RKO (cell line): ENCODE measurements at regions not wholly inside any gene's neighbourhood (a gene's known extent, or its start where the extent isn't known, plus 50 kb on each side); places are given as distances from the start of the nearest gene placed in this dataset.
A peak's percentile ranks its signal among the peaks of the same experiment; 100 is the strongest.
"Not testable (repeated sequence)": the region's sequence is repeated elsewhere in the genome, so short reads cannot be mapped to it uniquely, and the experiment has no call there.

ENCODE experiments used
- DNase-seq: peaks from one replicate; pipeline ENCODE4 v3.0.0-alpha.2; 2016; ENCODE audit warnings: low spot score

- no peak for DNase-seq
Observed at GRCh38 chr5:96101358-96102089, 139.9 kb upstream of the ELL2 start.

GRCh38 chr5:96097488-96097887, 135.8 kb upstream of the ELL2 start:
- DNase-seq: not testable (repeated sequence)

GRCh38 chr5:96096724-96097123, 135.1 kb upstream of the ELL2 start:
- no peak for DNase-seq

- no peak for DNase-seq
Observed at GRCh38 chr5:96094904-96095303, 133.3 kb upstream of the ELL2 start.

GRCh38 chr5:96093890-96094381, 132.3 kb upstream of the ELL2 start:
- DNase-seq: peak; percentile 80

GRCh38 chr5:96093340-96093739, 131.7 kb upstream of the ELL2 start:
- DNase-seq: no peak

GRCh38 chr5:96091874-96092273, 130.2 kb upstream of the ELL2 start:
- peak; percentile 83 for DNase-seq

- no peak for DNase-seq
Observed at GRCh38 chr5:96090215-96090614, 128.6 kb upstream of the ELL2 start.

GRCh38 chr5:96088706-96089498, 127.3 kb upstream of the ELL2 start:
- DNase-seq: no peak

- DNase-seq: no peak
Observed at GRCh38 chr5:96087939-96088338, 126.3 kb upstream of the ELL2 start.

- no peak for DNase-seq
Observed at GRCh38 chr5:96084874-96085506, 123.3 kb upstream of the ELL2 start.

GRCh38 chr5:96083361-96083881, 121.8 kb upstream of the ELL2 start:
- DNase-seq: no peak

GRCh38 chr5:96081276-96081858, 119.7 kb upstream of the ELL2 start:
- DNase-seq: no peak

- DNase-seq: peak; percentile 75
Observed at GRCh38 chr5:96080557-96080956, 118.9 kb upstream of the ELL2 start.

GRCh38 chr5:96079962-96080361, 118.3 kb upstream of the ELL2 start:
- DNase-seq: no peak

- peak; percentile 96 for DNase-seq
Observed at GRCh38 chr5:96079075-96079474, 117.4 kb upstream of the ELL2 start.

- DNase-seq: no peak
Observed at GRCh38 chr5:96076451-96076850, 114.8 kb upstream of the ELL2 start.

GRCh38 chr5:96075579-96076289, 114.1 kb upstream of the ELL2 start:
- no peak for DNase-seq

- no peak for DNase-seq
Observed at GRCh38 chr5:96074870-96075269, 113.2 kb upstream of the ELL2 start.

- no peak for DNase-seq
Observed at GRCh38 chr5:96074460-96074859, 112.8 kb upstream of the ELL2 start.

- no peak for DNase-seq
Observed at GRCh38 chr5:96072791-96073165, 111.1 kb upstream of the ELL2 start.
